ENCODE measurements at regions not wholly inside any gene's neighbourhood (a gene's known extent, or its start where the extent isn't known, plus 50 kb on each side); places are given as distances from the start of the nearest gene placed in this dataset.

DNA sequence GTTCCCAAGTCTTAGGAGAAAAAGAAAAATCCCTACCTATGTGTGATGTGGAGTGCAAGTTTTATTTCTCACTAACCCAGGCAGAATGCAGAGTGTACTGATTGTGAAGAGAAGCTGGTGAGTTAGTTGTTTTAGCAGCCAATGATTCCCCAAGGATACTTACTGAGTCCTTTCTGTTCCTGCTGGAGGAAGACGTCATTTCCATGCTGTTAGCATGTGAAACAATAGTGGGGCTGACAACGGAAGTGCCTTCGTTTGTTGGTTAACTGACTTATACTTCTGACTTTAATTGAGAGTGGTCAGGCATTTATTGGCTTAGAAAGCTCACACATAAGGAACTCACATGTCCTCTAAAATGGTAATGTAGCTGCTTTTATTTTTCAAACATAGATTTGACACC lies 180.6 kb downstream of the MC4R start:
- TF ChIP-seq, protein P1, sequence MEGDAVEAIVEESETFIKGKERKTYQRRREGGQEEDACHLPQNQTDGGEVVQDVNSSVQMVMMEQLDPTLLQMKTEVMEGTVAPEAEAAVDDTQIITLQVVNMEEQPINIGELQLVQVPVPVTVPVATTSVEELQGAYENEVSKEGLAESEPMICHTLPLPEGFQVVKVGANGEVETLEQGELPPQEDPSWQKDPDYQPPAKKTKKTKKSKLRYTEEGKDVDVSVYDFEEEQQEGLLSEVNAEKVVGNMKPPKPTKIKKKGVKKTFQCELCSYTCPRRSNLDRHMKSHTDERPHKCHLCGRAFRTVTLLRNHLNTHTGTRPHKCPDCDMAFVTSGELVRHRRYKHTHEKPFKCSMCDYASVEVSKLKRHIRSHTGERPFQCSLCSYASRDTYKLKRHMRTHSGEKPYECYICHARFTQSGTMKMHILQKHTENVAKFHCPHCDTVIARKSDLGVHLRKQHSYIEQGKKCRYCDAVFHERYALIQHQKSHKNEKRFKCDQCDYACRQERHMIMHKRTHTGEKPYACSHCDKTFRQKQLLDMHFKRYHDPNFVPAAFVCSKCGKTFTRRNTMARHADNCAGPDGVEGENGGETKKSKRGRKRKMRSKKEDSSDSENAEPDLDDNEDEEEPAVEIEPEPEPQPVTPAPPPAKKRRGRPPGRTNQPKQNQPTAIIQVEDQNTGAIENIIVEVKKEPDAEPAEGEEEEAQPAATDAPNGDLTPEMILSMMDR (IDR thresholded peaks at IDR 0.05; ENCODE audit: insufficient read depth, low read length, poor library complexity, severe bottlenecking): no peak
- no peak for TF ChIP-seq EZH2phosphoT487 (conservative IDR thresholded peaks at IDR 0.05; ENCODE audit: low read length)
